A549 (cell line): ENCODE measurements at regions not wholly inside any gene's neighbourhood (a gene's known extent, or its start where the extent isn't known, plus 50 kb on each side); places are given as distances from the start of the nearest gene placed in this dataset.
"Not testable (repeated sequence)": the region's sequence is repeated elsewhere in the genome, so short reads cannot be mapped to it uniquely, and the experiment has no call there.

Source experiments
- ATAC-seq, 2 experiments: fragments of 200-7000 bp in 1 of 2; fragments of >200 bp in 1 of 2; cut with Nextera tagmentation in 1 of 2; cut with Tn5 transposase in 1 of 2; 3 replicates each; pipeline versions ENCODE4 v1.8.0 to v1.9.1; 2018 to 2020; ENCODE audit warnings: mild to moderate bottlenecking in 1 of 2, moderate library complexity in 1 of 2
- CTCF ChIA-PET: fragments of 300-600 bp; sonication (Branson Sonifier 250); formaldehyde crosslinking; extraction: SDS; loops from one replicate; lab custom pipeline; 2021; ENCODE audit warnings: antibody characterized with exemption, inconsistent platforms; lab: Yijun Ruan, JAX
- POLR2A ChIA-PET: fragments of 350-600 bp; formaldehyde crosslinking; extraction: SDS; loops from one replicate; lab custom pipeline; 2021; ENCODE audit warnings: antibody characterized with exemption, inconsistent platforms; lab: Yijun Ruan, JAX
- DNase-seq, 2 experiments: peaks; one replicate each; pipeline versions ENCODE4 v3.0.0 to v3.0.0-alpha.2; 2011 to 2016; ENCODE audit warnings: low read depth in 1 of 2, low spot score in 1 of 2
- FAIRE-seq: peaks from 2 replicates; lab custom pipeline; 2011; peaks lifted over from hg19 to GRCh38; lab: Jason Lieb, UNC
- H3K27ac ChIP-seq, 2 experiments: fragments of >200 bp; sonication (Bioruptor Twin); formaldehyde crosslinking; 3 replicates each; pipeline ENCODE4 v1.5.1; 2016 to 2017
- H3K4me1 ChIP-seq: fragments of >200 bp; sonication (Bioruptor Twin); formaldehyde crosslinking; 3 replicates; pipeline ENCODE4 v1.6.1; 2016
- H3K4me2 ChIP-seq: fragments of >200 bp; sonication (Bioruptor Twin); formaldehyde crosslinking; 3 replicates; pipeline ENCODE4 v1.6.1; 2016
- H3K4me3 ChIP-seq: fragments of >200 bp; sonication (Bioruptor Twin); formaldehyde crosslinking; 3 replicates; pipeline ENCODE4 v1.5.1; 2016
- H3K9me3 ChIP-seq: fragments of >200 bp; sonication (Bioruptor Twin); formaldehyde crosslinking; 3 replicates; pipeline ENCODE4 v1.6.1; 2016
- CBX2 ChIP-seq: fragments of 200-600 bp; sonication (generic); IDR thresholded peaks from 2 replicates; pipeline ENCODE4 v1.6.1; 2016; ENCODE audit warnings: low read depth, mild to moderate bottlenecking, borderline replicate concordance
- CBX8 ChIP-seq: fragments of 200-600 bp; sonication (generic); IDR thresholded peaks from 2 replicates; pipeline ENCODE4 v1.6.1; 2016
- CTCF ChIP-seq: fragments of >200 bp; sonication (Bioruptor Twin); formaldehyde crosslinking; IDR thresholded peaks from 3 replicates; pipeline ENCODE4 v1.5.1; 2016
- EP300 ChIP-seq, 2 experiments: fragments of >200 bp; sonication (Bioruptor Twin); formaldehyde crosslinking; IDR thresholded peaks; 2 replicates in 1 of 2; 3 replicates in 1 of 2; pipeline ENCODE4 v1.6.1; 2016 to 2017
- ESRRA ChIP-seq: fragments of 150-350 bp; IDR thresholded peaks from 2 replicates; pipeline ENCODE4 v1.6.1; 2014; ENCODE audit warnings: mild to moderate bottlenecking, low read length, borderline replicate concordance
- HEYL ChIP-seq: fragments of 250-450 bp; sonication (Bioruptor Pico); IDR thresholded peaks from 2 replicates; pipeline ENCODE4 v1.8.0; 2021; ENCODE audit warnings: mild to moderate bottlenecking, moderate library complexity
- MAFK ChIP-seq: fragments of 450-650 bp; IDR thresholded peaks from 2 replicates; pipeline ENCODE4 v1.6.1; 2014; ENCODE audit not compliant: partially characterized antibody
- MAZ ChIP-seq: fragments of 150-350 bp; IDR thresholded peaks from 2 replicates; pipeline ENCODE4 v1.6.1; 2014; ENCODE audit warnings: antibody characterized with exemption, low read depth, low read length, borderline replicate concordance
- POLR2A ChIP-seq: IDR thresholded peaks from 2 replicates; pipeline ENCODE4 v1.6.1; 2012; ENCODE audit warnings: mild to moderate bottlenecking, low read length
- RARB ChIP-seq: fragments of 250-450 bp; sonication (Bioruptor Pico); IDR thresholded peaks from 2 replicates; pipeline ENCODE4 v1.8.0; 2021; ENCODE audit warnings: mild to moderate bottlenecking, moderate library complexity
- RCOR1 ChIP-seq: fragments of 150-350 bp; IDR thresholded peaks from 2 replicates; pipeline ENCODE4 v1.6.1; 2014; ENCODE audit warnings: antibody characterized with exemption, low read length, low read depth
- REST ChIP-seq: fragments of 200-600 bp; sonication (generic); IDR thresholded peaks from 2 replicates; pipeline ENCODE4 v1.6.1; 2016; ENCODE audit warnings: antibody characterized with exemption, mild to moderate bottlenecking, moderate library complexity
- RFX5 ChIP-seq: fragments of 450-650 bp; IDR thresholded peaks from 2 replicates; pipeline ENCODE4 v1.7.1; 2014; ENCODE audit warnings: antibody characterized with exemption, mild to moderate bottlenecking, moderate library complexity
- RNF2 ChIP-seq: fragments of 200-600 bp; sonication (generic); IDR thresholded peaks from 2 replicates; pipeline ENCODE4 v1.6.1; 2016; ENCODE audit warnings: low read depth, mild to moderate bottlenecking, antibody characterized with exemption, moderate library complexity, borderline replicate concordance
- ZNF302 ChIP-seq: fragments of 250-450 bp; sonication (Bioruptor Pico); IDR thresholded peaks from 2 replicates; pipeline ENCODE4 v1.9.0; 2021; ENCODE audit warnings: inconsistent platforms, mild to moderate bottlenecking, moderate library complexity
- WGBS: methylation state at CpG from one replicate; pipeline ENCODE4 v1.1.6; 2017; ENCODE audit errors: missing lambda C conversion rate; 5-methylcytosine and 5-hydroxymethylcytosine counted together
- TF ChIP-seq, protein P1 (sequence below): fragments of 150-350 bp; IDR thresholded peaks from 2 replicates; pipeline ENCODE4 v1.6.1; 2014; ENCODE audit warnings: low read depth, mild to moderate bottlenecking, low read length

GRCh38 chr3:194054961-194055360 is 81.0 kb upstream of the HES1 start:
- Histone ChIP-seq H3K4me1 (peaks cover 10% of the 10 kb centered on the region; the same call in 1 of the 3 replicates), H3K9me3 (peaks cover 23% of the 10 kb centered on the region; the same call in 2 of the 3 replicates), H3K4me2 (no peak overlapping the region), H3K27ac (no peak overlapping the region), H3K4me3 (no peak overlapping the region)
- TF ChIP-seq RCOR1 = no peak
- no peak for DNase-seq
- 93% methylated on average over 2 of the region's 3 CpGs for WGBS
- no peak for FAIRE-seq
- no peak for ATAC-seq
- POLR2A ChIA-PET = no interaction called here
- CTCF ChIA-PET = no interaction called here

GRCh38 chr3:194056323-194056722 is 79.6 kb upstream of the HES1 start:
- CTCF ChIA-PET, POLR2A ChIA-PET, FAIRE-seq, H3K4me3 ChIP-seq, DNase-seq, H3K27ac ChIP-seq, H3K4me2 ChIP-seq, H3K4me1 ChIP-seq, ATAC-seq: not testable (repeated sequence)
- peaks cover 15% of the 10 kb centered on the region; the same call in 2 of the 3 replicates for H3K9me3 ChIP-seq
- WGBS = 95% methylated on average over 7 of the region's 15 CpGs

GRCh38 chr3:194056731-194057415 is 79.1 kb upstream of the HES1 start:
- FAIRE-seq = no peak
- CTCF ChIA-PET = no interaction called here
- TF ChIP-seq ZNF302 (CRISPR knock-in tag) (no peak), REST (no peak), RFX5 (no peak), MAFK (no peak), RARB (CRISPR knock-in tag) (no peak), EP300 (IDR thresholded peaks at IDR 0.05) (no peak), HEYL (CRISPR knock-in tag) (no peak), CBX8 (no peak), CBX2 (no peak), POLR2A (no peak), ESRRA (no peak), CTCF (no peak), RNF2 (no peak), MAZ (no peak)
- TF ChIP-seq, protein P1, sequence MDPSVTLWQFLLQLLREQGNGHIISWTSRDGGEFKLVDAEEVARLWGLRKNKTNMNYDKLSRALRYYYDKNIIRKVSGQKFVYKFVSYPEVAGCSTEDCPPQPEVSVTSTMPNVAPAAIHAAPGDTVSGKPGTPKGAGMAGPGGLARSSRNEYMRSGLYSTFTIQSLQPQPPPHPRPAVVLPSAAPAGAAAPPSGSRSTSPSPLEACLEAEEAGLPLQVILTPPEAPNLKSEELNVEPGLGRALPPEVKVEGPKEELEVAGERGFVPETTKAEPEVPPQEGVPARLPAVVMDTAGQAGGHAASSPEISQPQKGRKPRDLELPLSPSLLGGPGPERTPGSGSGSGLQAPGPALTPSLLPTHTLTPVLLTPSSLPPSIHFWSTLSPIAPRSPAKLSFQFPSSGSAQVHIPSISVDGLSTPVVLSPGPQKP = no peak
- TF ChIP-seq, all 56 proteins: peak for 0
- DNase-seq (no peak), ATAC-seq (no peak)
- Histone ChIP-seq H3K27ac (no peak overlapping the region), H3K4me2 (no peak overlapping the region), H3K4me1 (peaks cover 12% of the 10 kb centered on the region; the same call in 1 of the 3 replicates), H3K4me3 (no peak overlapping the region), H3K9me3 (peaks cover 9% of the 10 kb centered on the region; the same call in 1 of the 3 replicates)
- POLR2A ChIA-PET = no interaction called here
- 91% methylated on average over 14 of the region's 16 CpGs for WGBS
